GM13977 (cell line): ENCODE measurements at regions not wholly inside any gene's neighbourhood (a gene's known extent, or its start where the extent isn't known, plus 50 kb on each side); places are given as distances from the start of the nearest gene placed in this dataset.

Experiments used
- DNase-seq: peaks from one replicate; pipeline ENCODE4 v3.0.0; 2012; ENCODE audit warnings: low spot score
- in situ Hi-C: fragments of 300-500 bp; cut with MboI; formaldehyde crosslinking; loops from one replicate; pipeline ENCODE4 v1.12.0; 2022; ENCODE audit warnings: low sequenced_read_pairs, low pct_unique_long_range_greater_than_20kb, mixed read lengths, inconsistent platforms; ENCODE audit not compliant: unreplicated experiment
- TF ChIP-seq, protein P1 (sequence below): IDR thresholded peaks from 2 replicates; pipeline ENCODE4 v1.5.1; 2012; ENCODE audit warnings: mild to moderate bottlenecking, control low read depth; ENCODE audit not compliant: insufficient read depth; ENCODE audit errors: extremely low read depth, missing control alignments

GRCh38 chr10:3270577-3271316 is 98.2 kb upstream of the PITRM1 start:
- TF ChIP-seq, protein P1, sequence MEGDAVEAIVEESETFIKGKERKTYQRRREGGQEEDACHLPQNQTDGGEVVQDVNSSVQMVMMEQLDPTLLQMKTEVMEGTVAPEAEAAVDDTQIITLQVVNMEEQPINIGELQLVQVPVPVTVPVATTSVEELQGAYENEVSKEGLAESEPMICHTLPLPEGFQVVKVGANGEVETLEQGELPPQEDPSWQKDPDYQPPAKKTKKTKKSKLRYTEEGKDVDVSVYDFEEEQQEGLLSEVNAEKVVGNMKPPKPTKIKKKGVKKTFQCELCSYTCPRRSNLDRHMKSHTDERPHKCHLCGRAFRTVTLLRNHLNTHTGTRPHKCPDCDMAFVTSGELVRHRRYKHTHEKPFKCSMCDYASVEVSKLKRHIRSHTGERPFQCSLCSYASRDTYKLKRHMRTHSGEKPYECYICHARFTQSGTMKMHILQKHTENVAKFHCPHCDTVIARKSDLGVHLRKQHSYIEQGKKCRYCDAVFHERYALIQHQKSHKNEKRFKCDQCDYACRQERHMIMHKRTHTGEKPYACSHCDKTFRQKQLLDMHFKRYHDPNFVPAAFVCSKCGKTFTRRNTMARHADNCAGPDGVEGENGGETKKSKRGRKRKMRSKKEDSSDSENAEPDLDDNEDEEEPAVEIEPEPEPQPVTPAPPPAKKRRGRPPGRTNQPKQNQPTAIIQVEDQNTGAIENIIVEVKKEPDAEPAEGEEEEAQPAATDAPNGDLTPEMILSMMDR, result no peak
- DNase-seq, result no peak
- in situ Hi-C loops, result no loop called here

DNA sequence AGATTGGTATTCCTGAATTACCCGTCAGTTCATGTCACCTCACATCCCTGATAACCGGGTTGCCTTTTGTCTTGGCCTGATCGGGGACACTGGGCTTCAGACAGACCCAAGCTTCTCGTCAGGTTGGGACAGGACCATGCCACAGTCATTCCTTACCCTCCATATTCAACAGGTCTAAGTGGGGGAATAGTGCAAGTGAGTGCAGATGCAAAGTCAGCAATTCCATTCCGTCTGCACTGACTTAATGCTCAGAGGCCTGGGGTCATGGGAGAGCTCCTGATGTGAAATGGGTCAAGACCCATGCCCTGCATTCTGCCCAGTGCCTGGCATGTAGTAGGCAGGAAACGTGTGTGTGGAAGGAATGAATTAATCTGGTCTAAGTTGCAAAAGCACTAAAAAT is 95.4 kb upstream of the PITRM1 start:
- TF ChIP-seq, protein P1, result no peak
- in situ Hi-C loops, result no loop called here
- DNase-seq, result no peak

DNA sequence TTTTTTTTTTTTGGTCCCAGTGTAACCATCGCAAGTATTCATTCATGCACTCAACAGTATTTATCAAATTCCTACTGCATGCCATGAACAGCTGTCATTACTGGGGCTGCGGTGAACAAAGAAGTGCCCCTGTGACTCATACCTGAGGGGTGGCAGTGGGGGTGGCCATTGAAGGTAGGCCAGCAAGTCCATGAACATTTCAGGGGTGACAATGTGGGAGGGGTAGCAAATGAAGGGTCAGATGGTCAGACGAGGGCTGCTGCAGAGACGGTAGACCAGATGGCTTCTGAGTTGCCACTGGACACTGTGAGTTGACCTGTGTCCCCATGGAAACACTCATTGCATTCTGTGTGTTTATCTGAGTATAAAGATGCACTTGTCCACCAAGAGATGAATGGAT is 92.5 kb upstream of the PITRM1 start:
- in situ Hi-C loops, result no loop called here
- no peak for DNase-seq
- TF ChIP-seq, protein P1, result no peak

DNA sequence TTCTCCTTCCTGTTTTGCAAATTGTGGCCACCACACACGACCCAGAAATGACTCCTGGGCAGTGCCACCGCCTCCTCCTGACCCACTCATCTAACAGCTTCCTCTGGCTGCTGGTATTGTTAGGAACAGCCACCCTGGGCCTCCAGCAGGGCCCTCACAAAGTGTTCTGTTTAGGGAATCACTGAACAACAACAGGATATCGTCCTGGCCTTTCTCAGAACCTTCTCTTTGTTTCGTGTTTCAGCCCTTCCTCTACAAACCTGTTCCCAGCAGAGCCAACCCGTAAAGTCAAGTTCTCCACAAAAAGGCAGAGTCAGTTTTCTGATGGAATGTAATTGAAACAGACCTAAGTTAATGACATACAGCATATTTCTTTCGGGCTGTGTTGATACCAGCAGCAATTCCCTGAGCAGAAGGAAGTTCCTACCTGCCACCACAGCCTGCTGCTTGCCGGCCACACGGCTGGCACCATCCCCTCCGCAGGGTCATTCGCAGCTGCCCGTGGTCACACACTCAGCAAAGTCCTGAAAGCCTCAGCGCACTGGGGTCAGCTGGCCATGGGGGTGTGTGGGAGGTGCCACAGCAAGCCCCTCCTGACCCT is 91.7 kb upstream of the PITRM1 start:
- in situ Hi-C loops, result no loop called here
- TF ChIP-seq, protein P1, result no peak
- no peak for DNase-seq

GRCh38 chr10:3263747-3264146 is 91.2 kb upstream of the PITRM1 start:
- TF ChIP-seq, protein P1, result no peak
- in situ Hi-C loops, result no loop called here
- DNase-seq, result no peak

GRCh38 chr10:3263082-3263481 is 90.5 kb upstream of the PITRM1 start:
- in situ Hi-C loops, result no loop called here
- DNase-seq, result no peak
- TF ChIP-seq, protein P1, result no peak
